MCF 10A (cell line): ENCODE measurements at regions not wholly inside any gene's neighbourhood (a gene's known extent, or its start where the extent isn't known, plus 50 kb on each side); places are given as distances from the start of the nearest gene placed in this dataset.

ENCODE experiments used
- BruUV-seq: library from RNA; stranded (reverse); fragments of 400-500 nt; replicated peaks from 2 replicates; lab custom pipeline; 2021; lab: Mats Ljungman, UMichigan
- CTCF ChIA-PET: fragments of 300-600 bp; sonication (Branson Sonifier 250); formaldehyde crosslinking; extraction: SDS; loops from one replicate; lab custom pipeline; 2021; ENCODE audit warnings: antibody characterized with exemption, inconsistent platforms; lab: Yijun Ruan, JAX
- POLR2A ChIA-PET: fragments of 300-600, 350-650 bp; sonication (Branson Sonifier 250); formaldehyde crosslinking; extraction: SDS; loops from one replicate; lab custom pipeline; 2020; ENCODE audit warnings: antibody characterized with exemption, inconsistent platforms; lab: Yijun Ruan, JAX
- DNase-seq: peaks from one replicate; pipeline ENCODE4 v3.0.0-alpha.2; 2018; ENCODE audit not compliant: unreplicated experiment
- H3K27ac Mint-ChIP-seq: one replicate; pipeline ENCODE4 v1.8.0; 2022; ENCODE audit warnings: mild to moderate bottlenecking, low read depth, mixed read lengths; ENCODE audit not compliant: unreplicated experiment
- H3K27me3 Mint-ChIP-seq: one replicate; pipeline ENCODE4 v1.8.0; 2022; ENCODE audit warnings: mixed read lengths; ENCODE audit not compliant: insufficient read depth, unreplicated experiment
- H3K36me3 Mint-ChIP-seq: one replicate; pipeline ENCODE4 v1.8.0; 2022; ENCODE audit warnings: mild to moderate bottlenecking, moderate library complexity, mixed read lengths; ENCODE audit not compliant: insufficient read depth, unreplicated experiment
- H3K4me1 Mint-ChIP-seq: one replicate; pipeline ENCODE4 v1.8.0; 2022; ENCODE audit warnings: mixed read lengths; ENCODE audit not compliant: insufficient read depth, unreplicated experiment
- H3K4me3 Mint-ChIP-seq: one replicate; pipeline ENCODE4 v1.8.0; 2022; ENCODE audit warnings: mild to moderate bottlenecking, moderate library complexity, mixed read lengths; ENCODE audit not compliant: unreplicated experiment
- H3K9me3 Mint-ChIP-seq: one replicate; pipeline ENCODE4 v1.8.0; 2022; ENCODE audit warnings: mixed read lengths; ENCODE audit not compliant: unreplicated experiment
- CTCF ChIP-seq: fragments of 200-600 bp; IDR thresholded peaks from one replicate; pipeline ENCODE4 v1.8.0; 2022; ENCODE audit warnings: antibody characterized with exemption, mild to moderate bottlenecking; ENCODE audit not compliant: unreplicated experiment
- intact Hi-C: fragments of 100-400 bp; cut with micrococcal nuclease; formaldehyde crosslinking; loops from 2 replicates; pipeline ENCODE4 v1.14.1; 2022

GRCh38 chr3:82001276-82001923 lies 240.0 kb upstream of the GBE1 start:
- CTCF ChIA-PET = interaction anchor here (0.5 to 1.9 kb wide), 3 partner anchors 12 to 713 kb away, joined by 3 to 6 read pairs (median 4); no protein-coding TSS in a partner anchor
- Mint-ChIP-seq H3K27me3 (no peaks in the 10 kb centered on the region), H3K27ac (no peak overlapping the region), H3K4me1 (peaks cover 6% of the 10 kb centered on the region), H3K9me3 (no peaks in the 10 kb centered on the region), H3K4me3 (no peak overlapping the region), H3K36me3 (no peaks in the 10 kb centered on the region)
- no peak for TF ChIP-seq CTCF
- POLR2A ChIA-PET = interaction anchor here (0.7 to 1.1 kb wide), 2 partner anchors 9 to 154 kb away, joined by 3 to 4 read pairs; no protein-coding TSS in a partner anchor
- no peak for DNase-seq
- BruUV-seq = no TSS peak
- intact Hi-C loops = no loop called here

DNA sequence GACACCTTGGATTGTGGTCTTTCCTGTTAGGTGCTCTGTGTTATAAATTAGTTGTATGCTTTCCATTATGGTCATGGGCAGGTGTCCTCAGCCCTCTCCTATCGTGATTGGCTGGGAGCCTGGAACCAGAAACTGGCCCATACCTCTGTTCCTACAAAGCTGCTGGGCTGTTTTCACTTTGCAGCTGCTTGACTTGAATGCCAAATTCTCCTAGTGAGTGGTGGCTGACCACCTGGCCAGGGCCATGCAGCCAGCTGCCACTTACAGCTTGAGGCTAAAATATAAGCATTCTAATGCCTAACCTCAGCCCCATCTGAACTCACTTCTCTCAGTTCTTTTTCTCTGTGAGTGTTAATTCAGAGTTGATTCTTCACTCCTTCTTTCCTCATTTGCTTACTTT lies 239.3 kb upstream of the GBE1 start:
- POLR2A ChIA-PET = interaction anchor here (0.7 to 1.1 kb wide), 2 partner anchors 9 to 155 kb away, joined by 3 to 4 read pairs; no protein-coding TSS in a partner anchor
- H3K36me3 Mint-ChIP-seq = no peaks in the 10 kb centered on the region
- BruUV-seq = no TSS peak
- DNase-seq = no peak
- no peaks in the 10 kb centered on the region for H3K9me3 Mint-ChIP-seq
- CTCF ChIA-PET = interaction anchor here (0.5 to 1.9 kb wide), 3 partner anchors 13 to 712 kb away, joined by 3 to 6 read pairs (median 4); no protein-coding TSS in a partner anchor
- no peak overlapping the region for H3K27ac Mint-ChIP-seq
- H3K4me3 Mint-ChIP-seq = no peak overlapping the region
- H3K27me3 Mint-ChIP-seq = no peaks in the 10 kb centered on the region
- H3K4me1 Mint-ChIP-seq = peaks cover 6% of the 10 kb centered on the region
- intact Hi-C loops = no loop called here
- no peak for TF ChIP-seq CTCF

- intact Hi-C loops = no loop called here
- ChIA-PET POLR2A (no interaction called here), CTCF (interaction anchor here (1.3 to 1.9 kb wide), 2 partner anchors 13 to 128 kb away, joined by 4 to 6 read pairs; no protein-coding TSS in a partner anchor)
- Mint-ChIP-seq H3K27me3 (no peaks in the 10 kb centered on the region), H3K36me3 (no peaks in the 10 kb centered on the region), H3K9me3 (no peaks in the 10 kb centered on the region), H3K4me3 (no peak overlapping the region), H3K27ac (no peak overlapping the region), H3K4me1 (peaks cover 6% of the 10 kb centered on the region)
- no peak for DNase-seq
- TF ChIP-seq CTCF = no peak
- no TSS peak for BruUV-seq
Observed at GRCh38 chr3:82000350-82000749, 238.9 kb upstream of the GBE1 start.

DNA sequence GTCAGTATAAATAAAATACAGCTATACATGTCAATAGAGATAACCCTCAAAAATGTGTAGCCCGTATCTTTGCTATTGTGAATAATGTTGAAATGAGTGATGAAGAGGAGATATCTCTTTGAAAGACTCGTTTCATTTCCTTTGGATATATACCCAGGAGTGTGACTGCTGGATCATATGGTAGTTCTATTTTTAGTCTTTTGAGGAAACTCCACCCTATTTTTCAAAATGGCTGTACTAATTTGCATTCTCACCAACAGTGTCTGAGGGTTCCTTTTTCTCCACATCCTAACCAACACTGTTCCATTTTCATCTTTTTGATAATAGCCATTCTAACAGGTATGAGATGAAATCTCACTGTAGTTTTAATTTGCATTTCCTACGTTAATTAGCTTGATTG lies 237.5 kb upstream of the GBE1 start:
- no peaks in the 10 kb centered on the region for H3K9me3 Mint-ChIP-seq

More for the DNA sequence above, 237.5 kb upstream of the GBE1 start:
- BruUV-seq = no TSS peak
- H3K4me3 Mint-ChIP-seq = no peak overlapping the region
- no peaks in the 10 kb centered on the region for H3K27me3 Mint-ChIP-seq
- H3K36me3 Mint-ChIP-seq = no peaks in the 10 kb centered on the region
- intact Hi-C loops = no loop called here
- H3K4me1 Mint-ChIP-seq = peaks cover 6% of the 10 kb centered on the region
- TF ChIP-seq CTCF = no peak
- POLR2A ChIA-PET = no interaction called here
- no peak overlapping the region for H3K27ac Mint-ChIP-seq
- no peak for DNase-seq
- CTCF ChIA-PET = interaction anchor here (0.6 kb wide), 2 partner anchors 230 to 1504 kb away, joined by 3 to 4 read pairs; no protein-coding TSS in a partner anchor
